ENCODE measurements at regions not wholly inside any gene's neighbourhood (a gene's known extent, or its start where the extent isn't known, plus 50 kb on each side); places are given as distances from the start of the nearest gene placed in this dataset.

DNA sequence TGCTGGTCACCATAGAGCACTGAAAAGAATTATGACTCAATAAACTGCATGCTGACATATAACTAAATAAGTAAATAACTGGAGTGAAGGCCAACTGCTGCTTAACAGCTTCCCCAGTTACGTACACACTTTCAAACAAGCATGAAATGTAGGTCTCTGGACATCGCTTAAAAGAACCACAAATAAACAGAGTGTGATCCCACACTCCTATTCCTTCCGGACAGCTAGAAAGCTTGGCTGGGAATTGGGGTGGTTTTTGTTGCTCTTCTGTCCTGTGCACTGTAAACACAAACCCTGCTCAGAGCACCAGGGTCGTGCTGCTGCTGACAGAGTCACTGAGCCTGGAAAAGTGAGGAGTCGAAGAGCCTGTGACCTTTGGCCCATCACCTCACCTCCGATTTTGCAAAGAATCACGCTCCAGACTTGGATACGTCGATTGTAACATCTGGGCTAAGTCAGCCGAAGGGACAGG lies 162.7 kb upstream of the NT5C1B start:
- no peaks in the 10 kb centered on the region for H3K79me2 ChIP-seq (ENCODE audit: insufficient read depth, low read length)
- no peaks in the 10 kb centered on the region for H3K9me3 ChIP-seq (ENCODE audit: insufficient read depth, low read depth, low read length)

GRCh38 chr2:18750672-18751554 lies 161.5 kb upstream of the NT5C1B start:
- Histone ChIP-seq H4K20me1 (ENCODE audit: insufficient read depth, low read length, poor library complexity, severe bottlenecking) (no peaks in the 10 kb centered on the region), H3K27me3 (ENCODE audit: insufficient read depth, low read length, poor library complexity, severe bottlenecking) (no peaks in the 10 kb centered on the region), H3K4me2 (ENCODE audit: low read depth, low read length, poor library complexity, severe bottlenecking) (no peak overlapping the region), H3K36me3 (ENCODE audit: insufficient read depth, low read length) (no peaks in the 10 kb centered on the region), H3K9me2 (replicated peaks; ENCODE audit: low read depth, low read length) (no peaks in the 10 kb centered on the region), H3K4me1 (ENCODE audit: insufficient read depth, low read length, poor library complexity, severe bottlenecking) (no peaks in the 10 kb centered on the region), H3K9ac (ENCODE audit: low read depth, low read length, poor library complexity, severe bottlenecking) (no peak overlapping the region), H3F3A (ENCODE audit: low read depth) (no peaks in the 10 kb centered on the region), H3K9me3 (ENCODE audit: insufficient read depth, low read depth, low read length) (no peaks in the 10 kb centered on the region), H2AFZ (ENCODE audit: low read length) (no peak overlapping the region), H3K79me2 (ENCODE audit: insufficient read depth, low read length) (no peaks in the 10 kb centered on the region), H3K4me3 (ENCODE audit: low read length, poor library complexity, severe bottlenecking) (no peak overlapping the region)
- TF ChIP-seq EZH2phosphoT487 (IDR thresholded peaks at IDR 0.05; ENCODE audit: borderline replicate concordance): no peak
- TF ChIP-seq, protein P1, sequence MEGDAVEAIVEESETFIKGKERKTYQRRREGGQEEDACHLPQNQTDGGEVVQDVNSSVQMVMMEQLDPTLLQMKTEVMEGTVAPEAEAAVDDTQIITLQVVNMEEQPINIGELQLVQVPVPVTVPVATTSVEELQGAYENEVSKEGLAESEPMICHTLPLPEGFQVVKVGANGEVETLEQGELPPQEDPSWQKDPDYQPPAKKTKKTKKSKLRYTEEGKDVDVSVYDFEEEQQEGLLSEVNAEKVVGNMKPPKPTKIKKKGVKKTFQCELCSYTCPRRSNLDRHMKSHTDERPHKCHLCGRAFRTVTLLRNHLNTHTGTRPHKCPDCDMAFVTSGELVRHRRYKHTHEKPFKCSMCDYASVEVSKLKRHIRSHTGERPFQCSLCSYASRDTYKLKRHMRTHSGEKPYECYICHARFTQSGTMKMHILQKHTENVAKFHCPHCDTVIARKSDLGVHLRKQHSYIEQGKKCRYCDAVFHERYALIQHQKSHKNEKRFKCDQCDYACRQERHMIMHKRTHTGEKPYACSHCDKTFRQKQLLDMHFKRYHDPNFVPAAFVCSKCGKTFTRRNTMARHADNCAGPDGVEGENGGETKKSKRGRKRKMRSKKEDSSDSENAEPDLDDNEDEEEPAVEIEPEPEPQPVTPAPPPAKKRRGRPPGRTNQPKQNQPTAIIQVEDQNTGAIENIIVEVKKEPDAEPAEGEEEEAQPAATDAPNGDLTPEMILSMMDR (conservative IDR thresholded peaks at IDR 0.05; ENCODE audit: low read length): no peak

More for the DNA sequence above, 162.7 kb upstream of the NT5C1B start:
- H3K36me3 ChIP-seq (ENCODE audit: insufficient read depth, low read length): no peaks in the 10 kb centered on the region
- no peak overlapping the region for H3K4me3 ChIP-seq (ENCODE audit: low read length, poor library complexity, severe bottlenecking)
- no peaks in the 10 kb centered on the region for H3K27me3 ChIP-seq (ENCODE audit: insufficient read depth, low read length, poor library complexity, severe bottlenecking)
- H3K9me2 ChIP-seq (replicated peaks; ENCODE audit: low read depth, low read length): no peaks in the 10 kb centered on the region
- no peak for TF ChIP-seq EZH2phosphoT487 (IDR thresholded peaks at IDR 0.05; ENCODE audit: borderline replicate concordance)
- TF ChIP-seq, protein P1 (conservative IDR thresholded peaks at IDR 0.05; ENCODE audit: low read length): no peak
- no peak overlapping the region for H3K9ac ChIP-seq (ENCODE audit: low read depth, low read length, poor library complexity, severe bottlenecking)
- H3K4me2 ChIP-seq (ENCODE audit: low read depth, low read length, poor library complexity, severe bottlenecking): no peak overlapping the region
- H3K4me1 ChIP-seq (ENCODE audit: insufficient read depth, low read length, poor library complexity, severe bottlenecking): no peaks in the 10 kb centered on the region
- no peak overlapping the region for H2AFZ ChIP-seq (ENCODE audit: low read length)
- H4K20me1 ChIP-seq (ENCODE audit: insufficient read depth, low read length, poor library complexity, severe bottlenecking): no peaks in the 10 kb centered on the region
- H3F3A ChIP-seq (ENCODE audit: low read depth): no peaks in the 10 kb centered on the region

GRCh38 chr2:18749912-18750526 lies 160.7 kb upstream of the NT5C1B start:
- no peak overlapping the region for H2AFZ ChIP-seq (ENCODE audit: low read length)
- TF ChIP-seq EZH2phosphoT487 (IDR thresholded peaks at IDR 0.05; ENCODE audit: borderline replicate concordance): no peak
- TF ChIP-seq, protein P1 (conservative IDR thresholded peaks at IDR 0.05; ENCODE audit: low read length): peak; percentile 76
- no peaks in the 10 kb centered on the region for H3K36me3 ChIP-seq (ENCODE audit: insufficient read depth, low read length)
- H3K79me2 ChIP-seq (ENCODE audit: insufficient read depth, low read length): no peaks in the 10 kb centered on the region
- H4K20me1 ChIP-seq (ENCODE audit: insufficient read depth, low read length, poor library complexity, severe bottlenecking): no peaks in the 10 kb centered on the region
- H3K9me2 ChIP-seq (replicated peaks; ENCODE audit: low read depth, low read length): no peaks in the 10 kb centered on the region
- no peaks in the 10 kb centered on the region for H3F3A ChIP-seq (ENCODE audit: low read depth)
- no peak overlapping the region for H3K4me2 ChIP-seq (ENCODE audit: low read depth, low read length, poor library complexity, severe bottlenecking)
- no peak overlapping the region for H3K4me3 ChIP-seq (ENCODE audit: low read length, poor library complexity, severe bottlenecking)
- no peaks in the 10 kb centered on the region for H3K4me1 ChIP-seq (ENCODE audit: insufficient read depth, low read length, poor library complexity, severe bottlenecking)
- H3K9ac ChIP-seq (ENCODE audit: low read depth, low read length, poor library complexity, severe bottlenecking): no peak overlapping the region
- no peaks in the 10 kb centered on the region for H3K27me3 ChIP-seq (ENCODE audit: insufficient read depth, low read length, poor library complexity, severe bottlenecking)
- no peaks in the 10 kb centered on the region for H3K9me3 ChIP-seq (ENCODE audit: insufficient read depth, low read depth, low read length)

Measured in Loucy (cell line).